ENCODE measurements at regions not wholly inside any gene's neighbourhood (a gene's known extent, or its start where the extent isn't known, plus 50 kb on each side); places are given as distances from the start of the nearest gene placed in this dataset.

- TF ChIP-seq CTCF (IDR thresholded peaks at IDR 0.05; ENCODE audit: unreplicated experiment) = no peak
- Mint-ChIP-seq H3K27me3 (no peaks in the 10 kb centered on the region), H3K36me3 (ENCODE audit: insufficient read depth) (peaks cover 5% of the 10 kb centered on the region), H3K4me1 (ENCODE audit: low read depth) (peaks cover 31% of the 10 kb centered on the region), H3K9me3 (ENCODE audit: low read depth) (peaks cover 6% of the 10 kb centered on the region), H3K27ac (no peak overlapping the region), H3K4me3 (ENCODE audit: low read depth) (no peak overlapping the region)
- DNase-seq (ENCODE audit: low spot score, unreplicated experiment) = no peak
Observed at GRCh38 chr2:14547830-14548229, 84.7 kb upstream of the LRATD1 start.

- Mint-ChIP-seq H3K27me3 (no peaks in the 10 kb centered on the region), H3K9me3 (ENCODE audit: low read depth) (no peaks in the 10 kb centered on the region), H3K36me3 (ENCODE audit: insufficient read depth) (no peaks in the 10 kb centered on the region), H3K4me1 (ENCODE audit: low read depth) (peaks cover 23% of the 10 kb centered on the region), H3K4me3 (ENCODE audit: low read depth) (no peak overlapping the region), H3K27ac (no peak overlapping the region)
- DNase-seq (ENCODE audit: low spot score, unreplicated experiment) = no peak
- TF ChIP-seq CTCF (IDR thresholded peaks at IDR 0.05; ENCODE audit: unreplicated experiment) = no peak
Observed at GRCh38 chr2:14550658-14551057, 81.9 kb upstream of the LRATD1 start.

GRCh38 chr2:14551069-14551468, 81.4 kb upstream of the LRATD1 start:
- DNase-seq (ENCODE audit: low spot score, unreplicated experiment) = no peak
- no peak for TF ChIP-seq CTCF (IDR thresholded peaks at IDR 0.05; ENCODE audit: unreplicated experiment)
- H3K27me3 Mint-ChIP-seq = no peaks in the 10 kb centered on the region
- no peak overlapping the region for H3K4me3 Mint-ChIP-seq (ENCODE audit: low read depth)
- H3K36me3 Mint-ChIP-seq (ENCODE audit: insufficient read depth) = no peaks in the 10 kb centered on the region
- no peak overlapping the region for H3K27ac Mint-ChIP-seq
- H3K9me3 Mint-ChIP-seq (ENCODE audit: low read depth) = no peaks in the 10 kb centered on the region
- H3K4me1 Mint-ChIP-seq (ENCODE audit: low read depth) = peaks cover 23% of the 10 kb centered on the region

GRCh38 chr2:14552286-14552685, 80.2 kb upstream of the LRATD1 start:
- Mint-ChIP-seq H3K36me3 (ENCODE audit: insufficient read depth) (no peaks in the 10 kb centered on the region), H3K9me3 (ENCODE audit: low read depth) (no peaks in the 10 kb centered on the region), H3K4me1 (ENCODE audit: low read depth) (peaks cover 29% of the 10 kb centered on the region), H3K4me3 (ENCODE audit: low read depth) (no peak overlapping the region), H3K27ac (no peak overlapping the region), H3K27me3 (no peaks in the 10 kb centered on the region)
- no peak for TF ChIP-seq CTCF (IDR thresholded peaks at IDR 0.05; ENCODE audit: unreplicated experiment)
- no peak for DNase-seq (ENCODE audit: low spot score, unreplicated experiment)

- no peaks in the 10 kb centered on the region for H3K27me3 Mint-ChIP-seq
- H3K9me3 Mint-ChIP-seq (ENCODE audit: low read depth) = no peaks in the 10 kb centered on the region
- no peaks in the 10 kb centered on the region for H3K36me3 Mint-ChIP-seq (ENCODE audit: insufficient read depth)
- DNase-seq (ENCODE audit: low spot score, unreplicated experiment) = no peak
- H3K4me1 Mint-ChIP-seq (ENCODE audit: low read depth) = peaks cover 31% of the 10 kb centered on the region
- no peak for TF ChIP-seq CTCF (IDR thresholded peaks at IDR 0.05; ENCODE audit: unreplicated experiment)
- no peak overlapping the region for H3K27ac Mint-ChIP-seq
- no peak overlapping the region for H3K4me3 Mint-ChIP-seq (ENCODE audit: low read depth)
Observed at GRCh38 chr2:14552818-14553217, 79.7 kb upstream of the LRATD1 start.
